Smooth muscle cell (in vitro differentiated cells): ENCODE measurements at regions not wholly inside any gene's neighbourhood (a gene's known extent, or its start where the extent isn't known, plus 50 kb on each side); places are given as distances from the start of the nearest gene placed in this dataset.

Experiments
- DNase-seq: peaks from one replicate; lab custom pipeline; 2025; ENCODE audit not compliant: unreplicated experiment; lab: John Stamatoyannopoulos, UW
- H2AFZ ChIP-seq: fragments of 200-600 bp; sonication (generic); 2 replicates; pipeline ENCODE4 v1.6.0; 2016; ENCODE audit warnings: antibody characterized with exemption, low read depth, mild to moderate bottlenecking
- H3F3A ChIP-seq: fragments of 200-600 bp; sonication (generic); 2 replicates; pipeline ENCODE4 v1.6.0; 2017; ENCODE audit warnings: antibody characterized with exemption, low read depth
- H3K27ac ChIP-seq: fragments of 200-600 bp; sonication (generic); 2 replicates; pipeline ENCODE4 v1.5.1; 2016; ENCODE audit warnings: low read depth, mild to moderate bottlenecking
- H3K27me3 ChIP-seq: fragments of 200-600 bp; sonication (generic); 2 replicates; pipeline ENCODE4 v1.6.1; 2016; ENCODE audit warnings: low read depth, mild to moderate bottlenecking
- H3K36me3 ChIP-seq: fragments of 200-600 bp; sonication (generic); 2 replicates; pipeline ENCODE4 v1.5.1; 2016; ENCODE audit warnings: low read depth
- H3K4me1 ChIP-seq: fragments of 200-600 bp; sonication (generic); 2 replicates; pipeline ENCODE4 v1.5.1; 2016; ENCODE audit warnings: low read depth
- H3K4me2 ChIP-seq: fragments of 200-600 bp; sonication (generic); 2 replicates; pipeline ENCODE4 v1.6.0; 2016; ENCODE audit warnings: mild to moderate bottlenecking
- H3K4me3 ChIP-seq: fragments of 200-600 bp; sonication (generic); 2 replicates; pipeline ENCODE4 v1.5.1; 2016; ENCODE audit warnings: mild to moderate bottlenecking
- H3K79me2 ChIP-seq: fragments of 200-600 bp; sonication (generic); 2 replicates; pipeline ENCODE4 v1.6.0; 2016; ENCODE audit warnings: low read depth, mild to moderate bottlenecking
- H3K9ac ChIP-seq: fragments of 200-600 bp; sonication (generic); 2 replicates; pipeline ENCODE4 v1.6.0; 2016; ENCODE audit warnings: low read depth
- H3K9me3 ChIP-seq: fragments of 200-600 bp; sonication (generic); replicated peaks from 2 replicates; pipeline ENCODE4 v1.5.1; 2016; ENCODE audit warnings: low read depth
- H4K20me1 ChIP-seq: fragments of 200-600 bp; sonication (generic); 2 replicates; pipeline ENCODE4 v1.6.0; 2016; ENCODE audit warnings: low read depth
- WGBS: methylation state at CpG from one replicate; pipeline ENCODE4 v1.1.7; 2016; ENCODE audit warnings: low lambda C conversion rate; 5-methylcytosine and 5-hydroxymethylcytosine counted together
- TF ChIP-seq, protein P1 (sequence below): fragments of 200-600 bp; sonication (generic); IDR thresholded peaks from 2 replicates; pipeline ENCODE4 v1.5.1; 2017; ENCODE audit warnings: borderline replicate concordance, mild to moderate bottlenecking, antibody characterized with exemption; ENCODE audit not compliant: insufficient read depth, poor library complexity, severe bottlenecking

GRCh38 chr16:48829336-48830310 lies 219.6 kb upstream of the N4BP1 start:
- Histone ChIP-seq H3F3A (no peaks in the 10 kb centered on the region), H3K4me1 (no peaks in the 10 kb centered on the region), H3K27me3 (no peaks in the 10 kb centered on the region), H4K20me1 (no peaks in the 10 kb centered on the region), H3K4me3 (no peak overlapping the region), H3K79me2 (no peaks in the 10 kb centered on the region), H3K36me3 (no peaks in the 10 kb centered on the region), H3K9ac (no peak overlapping the region), H3K4me2 (no peak overlapping the region), H3K9me3 (no peaks in the 10 kb centered on the region), H3K27ac (no peak overlapping the region), H2AFZ (no peak overlapping the region)
- TF ChIP-seq, protein P1, sequence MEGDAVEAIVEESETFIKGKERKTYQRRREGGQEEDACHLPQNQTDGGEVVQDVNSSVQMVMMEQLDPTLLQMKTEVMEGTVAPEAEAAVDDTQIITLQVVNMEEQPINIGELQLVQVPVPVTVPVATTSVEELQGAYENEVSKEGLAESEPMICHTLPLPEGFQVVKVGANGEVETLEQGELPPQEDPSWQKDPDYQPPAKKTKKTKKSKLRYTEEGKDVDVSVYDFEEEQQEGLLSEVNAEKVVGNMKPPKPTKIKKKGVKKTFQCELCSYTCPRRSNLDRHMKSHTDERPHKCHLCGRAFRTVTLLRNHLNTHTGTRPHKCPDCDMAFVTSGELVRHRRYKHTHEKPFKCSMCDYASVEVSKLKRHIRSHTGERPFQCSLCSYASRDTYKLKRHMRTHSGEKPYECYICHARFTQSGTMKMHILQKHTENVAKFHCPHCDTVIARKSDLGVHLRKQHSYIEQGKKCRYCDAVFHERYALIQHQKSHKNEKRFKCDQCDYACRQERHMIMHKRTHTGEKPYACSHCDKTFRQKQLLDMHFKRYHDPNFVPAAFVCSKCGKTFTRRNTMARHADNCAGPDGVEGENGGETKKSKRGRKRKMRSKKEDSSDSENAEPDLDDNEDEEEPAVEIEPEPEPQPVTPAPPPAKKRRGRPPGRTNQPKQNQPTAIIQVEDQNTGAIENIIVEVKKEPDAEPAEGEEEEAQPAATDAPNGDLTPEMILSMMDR = no peak
- WGBS = 93% methylated on average over 12 of the region's 12 CpGs
- no peak for DNase-seq

GRCh38 chr16:48824271-48824670 lies 214.3 kb upstream of the N4BP1 start:
- Histone ChIP-seq H3K4me2 (no peak overlapping the region), H3K4me3 (no peak overlapping the region), H4K20me1 (no peaks in the 10 kb centered on the region), H3K9me3 (no peaks in the 10 kb centered on the region), H3K27me3 (no peaks in the 10 kb centered on the region), H3K79me2 (no peaks in the 10 kb centered on the region), H3F3A (no peaks in the 10 kb centered on the region), H3K36me3 (no peaks in the 10 kb centered on the region), H3K4me1 (no peaks in the 10 kb centered on the region), H3K27ac (no peak overlapping the region), H3K9ac (no peak overlapping the region), H2AFZ (no peak overlapping the region)
- TF ChIP-seq, protein P1 = no peak
- 76% methylated on average over 2 of the region's 2 CpGs for WGBS
- DNase-seq = no peak

GRCh38 chr16:48822431-48822830 lies 212.5 kb upstream of the N4BP1 start:
- no peak overlapping the region for H3K4me2 ChIP-seq
- TF ChIP-seq, protein P1 = no peak
- H3K79me2 ChIP-seq = no peaks in the 10 kb centered on the region
- no peaks in the 10 kb centered on the region for H3K9me3 ChIP-seq
- H3K36me3 ChIP-seq = no peaks in the 10 kb centered on the region
- H3K27me3 ChIP-seq = no peaks in the 10 kb centered on the region
- H3K9ac ChIP-seq = no peak overlapping the region
- WGBS = 88% methylated on average over 5 of the region's 5 CpGs
- no peaks in the 10 kb centered on the region for H3K4me1 ChIP-seq
- no peaks in the 10 kb centered on the region for H4K20me1 ChIP-seq
- H2AFZ ChIP-seq = no peak overlapping the region
- no peak overlapping the region for H3K27ac ChIP-seq
- no peak overlapping the region for H3K4me3 ChIP-seq
- no peaks in the 10 kb centered on the region for H3F3A ChIP-seq
- DNase-seq = no peak

DNA sequence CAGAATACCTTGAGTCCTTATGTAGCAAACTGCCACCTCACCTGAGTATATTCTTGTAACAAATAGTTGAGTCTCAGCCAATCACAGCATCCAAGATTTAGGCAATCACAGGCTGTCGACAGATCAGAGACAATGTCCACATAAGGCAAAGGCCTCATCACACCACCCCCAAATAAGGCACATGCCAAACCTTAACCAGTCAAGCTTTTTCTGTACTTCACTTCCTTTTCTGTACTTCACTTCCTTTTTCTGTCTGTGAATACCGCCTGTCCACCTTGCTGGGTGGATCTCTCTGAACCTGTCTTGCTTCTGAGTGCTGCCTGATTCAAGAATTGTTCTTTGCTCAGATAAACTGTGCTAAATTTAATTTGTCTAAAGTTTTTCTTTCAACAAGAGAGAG lies 210.4 kb upstream of the N4BP1 start:
- Histone ChIP-seq H3K4me1 (no peaks in the 10 kb centered on the region), H3K9me3 (no peaks in the 10 kb centered on the region), H3F3A (no peaks in the 10 kb centered on the region), H2AFZ (no peak overlapping the region), H3K27me3 (peaks cover 3% of the 10 kb centered on the region), H3K27ac (no peak overlapping the region), H3K4me3 (no peak overlapping the region), H3K79me2 (no peaks in the 10 kb centered on the region), H3K4me2 (no peak overlapping the region), H3K36me3 (no peaks in the 10 kb centered on the region), H3K9ac (no peak overlapping the region), H4K20me1 (no peaks in the 10 kb centered on the region)
- TF ChIP-seq, protein P1 = no peak
- DNase-seq = no peak
- WGBS = 87% methylated on average over 2 of the region's 2 CpGs
